ENCODE measurements at regions not wholly inside any gene's neighbourhood (a gene's known extent, or its start where the extent isn't known, plus 50 kb on each side); places are given as distances from the start of the nearest gene placed in this dataset.

GRCh38 chr10:78831461-78831860, 237.3 kb upstream of the ZMIZ1 start:
- no peak for TF ChIP-seq YY1 (IDR thresholded peaks at IDR 0.05; ENCODE audit: insufficient read depth, insufficient read length)
- TF ChIP-seq ZNF274 (IDR thresholded peaks at IDR 0.05; ENCODE audit: low read depth, low read length): no peak
- TF ChIP-seq SUZ12 (IDR thresholded peaks at IDR 0.05; ENCODE audit: extremely low read depth, insufficient read depth, insufficient read length): no peak
